GM23338 (cell line): ENCODE measurements at regions not wholly inside any gene's neighbourhood (a gene's known extent, or its start where the extent isn't known, plus 50 kb on each side); places are given as distances from the start of the nearest gene placed in this dataset.

Experiments used
- ATAC-seq: fragments of 200-7000 bp; cut with Tn5 transposase; 3 replicates; pipeline ENCODE4 v1.9.1; 2020
- DNase-seq: peaks from one replicate; pipeline ENCODE4 v3.0.0-alpha.2; 2015; ENCODE audit warnings: low spot score
- H2AFZ ChIP-seq: fragments of 200-600 bp; sonication (generic); 2 replicates; pipeline ENCODE4 v1.8.0; 2016; ENCODE audit warnings: antibody characterized with exemption, mild to moderate bottlenecking, moderate library complexity
- H3F3A ChIP-seq: fragments of 200-600 bp; sonication (generic); replicated peaks from 2 replicates; pipeline ENCODE4 v1.8.0; 2017; ENCODE audit warnings: antibody characterized with exemption, mixed run types, low read depth
- H3K27ac ChIP-seq: fragments of 200-600 bp; sonication (generic); 2 replicates; pipeline ENCODE4 v1.6.1; 2016; ENCODE audit warnings: low read depth
- H3K27me3 ChIP-seq: fragments of 200-600 bp; sonication (generic); 2 replicates; pipeline ENCODE4 v1.8.0; 2016; ENCODE audit warnings: mild to moderate bottlenecking, mixed run types, moderate library complexity; ENCODE audit not compliant: insufficient read depth
- H3K36me3 ChIP-seq: fragments of 200-600 bp; sonication (generic); 2 replicates; pipeline ENCODE4 v1.8.0; 2016; ENCODE audit warnings: mild to moderate bottlenecking; ENCODE audit not compliant: insufficient read depth
- H3K4me1 ChIP-seq: fragments of 200-600 bp; sonication (generic); 2 replicates; pipeline ENCODE4 v1.8.0; 2016; ENCODE audit warnings: mild to moderate bottlenecking, moderate library complexity; ENCODE audit not compliant: insufficient read depth
- H3K4me2 ChIP-seq: fragments of 200-600 bp; sonication (generic); 2 replicates; pipeline ENCODE4 v1.7.1; 2017; ENCODE audit warnings: mixed run types
- H3K4me3 ChIP-seq: fragments of 200-600 bp; sonication (generic); 2 replicates; pipeline ENCODE4 v1.6.1; 2016; ENCODE audit warnings: mixed run types
- H3K79me2 ChIP-seq: fragments of 200-600 bp; sonication (generic); replicated peaks from 2 replicates; pipeline ENCODE4 v1.8.0; 2017; ENCODE audit warnings: mild to moderate bottlenecking; ENCODE audit not compliant: insufficient read depth
- H3K9me2 ChIP-seq: fragments of 200-600 bp; sonication (generic); 2 replicates; pipeline ENCODE4 v1.8.0; 2017; ENCODE audit not compliant: insufficient read depth
- H4K20me1 ChIP-seq: fragments of 200-600 bp; sonication (generic); replicated peaks from 2 replicates; pipeline ENCODE4 v1.8.0; 2017; ENCODE audit warnings: mild to moderate bottlenecking; ENCODE audit not compliant: insufficient read depth
- H3K27ac Mint-ChIP-seq: 2 replicates; pipeline ENCODE4 v1.8.0; 2020; ENCODE audit warnings: inconsistent platforms, mild to moderate bottlenecking, moderate library complexity, mixed read lengths
- H3K27me3 Mint-ChIP-seq: 3 replicates; pipeline ENCODE4 v1.8.0; 2022; ENCODE audit warnings: low read depth, mild to moderate bottlenecking, moderate library complexity, mixed read lengths, inconsistent platforms; ENCODE audit not compliant: insufficient read depth, poor library complexity
- H3K36me3 Mint-ChIP-seq: 3 replicates; pipeline ENCODE4 v1.8.0; 2021; ENCODE audit warnings: low read depth, mild to moderate bottlenecking, inconsistent platforms, moderate library complexity, mixed read lengths
- H3K4me1 Mint-ChIP-seq: 3 replicates; pipeline ENCODE4 v1.8.0; 2020; ENCODE audit warnings: mild to moderate bottlenecking, inconsistent platforms, mixed read lengths
- H3K4me3 Mint-ChIP-seq: 3 replicates; pipeline ENCODE4 v1.8.0; 2021; ENCODE audit warnings: moderate library complexity, mild to moderate bottlenecking, inconsistent platforms, mixed read lengths
- H3K9me3 Mint-ChIP-seq: 3 replicates; pipeline ENCODE4 v1.8.0; 2020; ENCODE audit warnings: moderate library complexity, mild to moderate bottlenecking, inconsistent platforms, mixed read lengths
- EZH2 ChIP-seq: fragments of 200-600 bp; sonication (generic); IDR thresholded peaks from one replicate; pipeline ENCODE4 v1.8.0; 2017; ENCODE audit warnings: antibody characterized with exemption, mild to moderate bottlenecking, low read depth; ENCODE audit not compliant: unreplicated experiment
- EZH2phosphoT487 ChIP-seq: fragments of 200-600 bp; sonication (generic); IDR thresholded peaks from one replicate; pipeline ENCODE4 v1.8.1; 2018; ENCODE audit warnings: antibody characterized with exemption; ENCODE audit not compliant: unreplicated experiment
- JUNB ChIP-seq: IDR thresholded peaks from one replicate; pipeline ENCODE4 v1.6.1; 2016; ENCODE audit warnings: antibody characterized with exemption; ENCODE audit not compliant: unreplicated experiment
- NANOG ChIP-seq: IDR thresholded peaks from 2 replicates; pipeline ENCODE4 v1.6.1; 2016; ENCODE audit warnings: antibody characterized with exemption, borderline replicate concordance
- STAT1 ChIP-seq: IDR thresholded peaks from one replicate; pipeline ENCODE4 v1.6.1; 2016; ENCODE audit warnings: antibody characterized with exemption; ENCODE audit not compliant: unreplicated experiment
- ZNF114 ChIP-seq: fragments of 250-450 bp; sonication (Bioruptor Pico); IDR thresholded peaks from 2 replicates; pipeline ENCODE4 v1.5.0; 2020; ENCODE audit warnings: mild to moderate bottlenecking, moderate library complexity
- ZNF331 ChIP-seq: fragments of 250-450 bp; sonication (Bioruptor Pico); IDR thresholded peaks from 2 replicates; pipeline ENCODE4 v1.5.0; 2020; ENCODE audit warnings: low read depth, mild to moderate bottlenecking, moderate library complexity
- TF ChIP-seq, protein P1 (sequence below): IDR thresholded peaks from 2 replicates; pipeline ENCODE4 v1.6.1; 2016; ENCODE audit warnings: antibody characterized with exemption
- TF ChIP-seq, protein P2 (sequence below), 2 experiments: fragments of 200-600 bp in 1 of 2; sonication (generic) in 1 of 2; conservative IDR thresholded peaks; 2 replicates each; pipeline versions ENCODE4 v1.5.1 to v1.6.1; 2016 to 2017; ENCODE audit warnings: antibody characterized with exemption in 2 of 2, low read depth in 2 of 2, mild to moderate bottlenecking in 2 of 2, moderate library complexity in 1 of 2
- TF ChIP-seq, protein P3 (sequence below): fragments of 250-450 bp; sonication (Bioruptor Pico); IDR thresholded peaks from 2 replicates; pipeline ENCODE4 v1.5.0; 2020; ENCODE audit warnings: mild to moderate bottlenecking, moderate library complexity

DNA sequence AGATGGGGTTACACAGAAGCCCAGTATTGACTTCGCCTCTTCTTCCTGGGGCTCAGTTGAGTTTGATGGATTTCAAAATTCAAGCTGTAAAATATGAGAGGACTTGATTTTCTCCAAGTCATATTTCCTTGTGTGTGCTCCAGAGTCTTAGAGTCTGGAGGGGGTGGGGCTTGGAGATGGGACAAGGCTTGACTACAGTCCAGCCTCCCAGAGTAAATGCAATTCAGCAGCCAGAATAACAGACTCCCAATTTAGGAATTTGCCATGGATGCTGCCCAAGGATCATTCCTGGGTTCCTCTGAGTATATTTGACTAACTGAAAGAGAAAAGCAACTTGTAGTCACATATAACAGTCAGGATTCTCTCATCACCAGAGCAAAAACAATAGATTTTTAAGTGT lies 53.7 kb upstream of the RBPJ start:
- Histone ChIP-seq H2AFZ (no peak overlapping the region), H3K27ac (no peak overlapping the region), H3K4me2 (no peak overlapping the region), H3K4me1 (peaks cover 21% of the 10 kb centered on the region), H3K27me3 (no peaks in the 10 kb centered on the region), H3K36me3 (no peaks in the 10 kb centered on the region), H3F3A (peaks cover 5% of the 10 kb centered on the region), H3K9me2 (no peaks in the 10 kb centered on the region), H4K20me1 (no peaks in the 10 kb centered on the region), H3K79me2 (no peaks in the 10 kb centered on the region), H3K4me3 (no peak overlapping the region)
- H3K27me3 Mint-ChIP-seq = no peaks in the 10 kb centered on the region
- DNase-seq = no peak
- H3K4me1 Mint-ChIP-seq = peaks cover 10% of the 10 kb centered on the region
- no peak overlapping the region for H3K27ac Mint-ChIP-seq
- no peaks in the 10 kb centered on the region for H3K9me3 Mint-ChIP-seq
- no peak overlapping the region for H3K4me3 Mint-ChIP-seq
- ATAC-seq = no peak
- no peaks in the 10 kb centered on the region for H3K36me3 Mint-ChIP-seq
- TF ChIP-seq NANOG (no peak), ZNF331 (no peak), EZH2 (no peak), EZH2phosphoT487 (no peak), STAT1 (no peak), JUNB (no peak), ZNF114 (no peak)
- TF ChIP-seq, protein P1, sequence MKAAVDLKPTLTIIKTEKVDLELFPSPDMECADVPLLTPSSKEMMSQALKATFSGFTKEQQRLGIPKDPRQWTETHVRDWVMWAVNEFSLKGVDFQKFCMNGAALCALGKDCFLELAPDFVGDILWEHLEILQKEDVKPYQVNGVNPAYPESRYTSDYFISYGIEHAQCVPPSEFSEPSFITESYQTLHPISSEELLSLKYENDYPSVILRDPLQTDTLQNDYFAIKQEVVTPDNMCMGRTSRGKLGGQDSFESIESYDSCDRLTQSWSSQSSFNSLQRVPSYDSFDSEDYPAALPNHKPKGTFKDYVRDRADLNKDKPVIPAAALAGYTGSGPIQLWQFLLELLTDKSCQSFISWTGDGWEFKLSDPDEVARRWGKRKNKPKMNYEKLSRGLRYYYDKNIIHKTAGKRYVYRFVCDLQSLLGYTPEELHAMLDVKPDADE = no peak
- TF ChIP-seq, protein P2, sequence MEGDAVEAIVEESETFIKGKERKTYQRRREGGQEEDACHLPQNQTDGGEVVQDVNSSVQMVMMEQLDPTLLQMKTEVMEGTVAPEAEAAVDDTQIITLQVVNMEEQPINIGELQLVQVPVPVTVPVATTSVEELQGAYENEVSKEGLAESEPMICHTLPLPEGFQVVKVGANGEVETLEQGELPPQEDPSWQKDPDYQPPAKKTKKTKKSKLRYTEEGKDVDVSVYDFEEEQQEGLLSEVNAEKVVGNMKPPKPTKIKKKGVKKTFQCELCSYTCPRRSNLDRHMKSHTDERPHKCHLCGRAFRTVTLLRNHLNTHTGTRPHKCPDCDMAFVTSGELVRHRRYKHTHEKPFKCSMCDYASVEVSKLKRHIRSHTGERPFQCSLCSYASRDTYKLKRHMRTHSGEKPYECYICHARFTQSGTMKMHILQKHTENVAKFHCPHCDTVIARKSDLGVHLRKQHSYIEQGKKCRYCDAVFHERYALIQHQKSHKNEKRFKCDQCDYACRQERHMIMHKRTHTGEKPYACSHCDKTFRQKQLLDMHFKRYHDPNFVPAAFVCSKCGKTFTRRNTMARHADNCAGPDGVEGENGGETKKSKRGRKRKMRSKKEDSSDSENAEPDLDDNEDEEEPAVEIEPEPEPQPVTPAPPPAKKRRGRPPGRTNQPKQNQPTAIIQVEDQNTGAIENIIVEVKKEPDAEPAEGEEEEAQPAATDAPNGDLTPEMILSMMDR (conservative IDR thresholded peaks at IDR 0.05; ENCODE audit: low read depth in 2 of 2) = no peak
- TF ChIP-seq, protein P3, sequence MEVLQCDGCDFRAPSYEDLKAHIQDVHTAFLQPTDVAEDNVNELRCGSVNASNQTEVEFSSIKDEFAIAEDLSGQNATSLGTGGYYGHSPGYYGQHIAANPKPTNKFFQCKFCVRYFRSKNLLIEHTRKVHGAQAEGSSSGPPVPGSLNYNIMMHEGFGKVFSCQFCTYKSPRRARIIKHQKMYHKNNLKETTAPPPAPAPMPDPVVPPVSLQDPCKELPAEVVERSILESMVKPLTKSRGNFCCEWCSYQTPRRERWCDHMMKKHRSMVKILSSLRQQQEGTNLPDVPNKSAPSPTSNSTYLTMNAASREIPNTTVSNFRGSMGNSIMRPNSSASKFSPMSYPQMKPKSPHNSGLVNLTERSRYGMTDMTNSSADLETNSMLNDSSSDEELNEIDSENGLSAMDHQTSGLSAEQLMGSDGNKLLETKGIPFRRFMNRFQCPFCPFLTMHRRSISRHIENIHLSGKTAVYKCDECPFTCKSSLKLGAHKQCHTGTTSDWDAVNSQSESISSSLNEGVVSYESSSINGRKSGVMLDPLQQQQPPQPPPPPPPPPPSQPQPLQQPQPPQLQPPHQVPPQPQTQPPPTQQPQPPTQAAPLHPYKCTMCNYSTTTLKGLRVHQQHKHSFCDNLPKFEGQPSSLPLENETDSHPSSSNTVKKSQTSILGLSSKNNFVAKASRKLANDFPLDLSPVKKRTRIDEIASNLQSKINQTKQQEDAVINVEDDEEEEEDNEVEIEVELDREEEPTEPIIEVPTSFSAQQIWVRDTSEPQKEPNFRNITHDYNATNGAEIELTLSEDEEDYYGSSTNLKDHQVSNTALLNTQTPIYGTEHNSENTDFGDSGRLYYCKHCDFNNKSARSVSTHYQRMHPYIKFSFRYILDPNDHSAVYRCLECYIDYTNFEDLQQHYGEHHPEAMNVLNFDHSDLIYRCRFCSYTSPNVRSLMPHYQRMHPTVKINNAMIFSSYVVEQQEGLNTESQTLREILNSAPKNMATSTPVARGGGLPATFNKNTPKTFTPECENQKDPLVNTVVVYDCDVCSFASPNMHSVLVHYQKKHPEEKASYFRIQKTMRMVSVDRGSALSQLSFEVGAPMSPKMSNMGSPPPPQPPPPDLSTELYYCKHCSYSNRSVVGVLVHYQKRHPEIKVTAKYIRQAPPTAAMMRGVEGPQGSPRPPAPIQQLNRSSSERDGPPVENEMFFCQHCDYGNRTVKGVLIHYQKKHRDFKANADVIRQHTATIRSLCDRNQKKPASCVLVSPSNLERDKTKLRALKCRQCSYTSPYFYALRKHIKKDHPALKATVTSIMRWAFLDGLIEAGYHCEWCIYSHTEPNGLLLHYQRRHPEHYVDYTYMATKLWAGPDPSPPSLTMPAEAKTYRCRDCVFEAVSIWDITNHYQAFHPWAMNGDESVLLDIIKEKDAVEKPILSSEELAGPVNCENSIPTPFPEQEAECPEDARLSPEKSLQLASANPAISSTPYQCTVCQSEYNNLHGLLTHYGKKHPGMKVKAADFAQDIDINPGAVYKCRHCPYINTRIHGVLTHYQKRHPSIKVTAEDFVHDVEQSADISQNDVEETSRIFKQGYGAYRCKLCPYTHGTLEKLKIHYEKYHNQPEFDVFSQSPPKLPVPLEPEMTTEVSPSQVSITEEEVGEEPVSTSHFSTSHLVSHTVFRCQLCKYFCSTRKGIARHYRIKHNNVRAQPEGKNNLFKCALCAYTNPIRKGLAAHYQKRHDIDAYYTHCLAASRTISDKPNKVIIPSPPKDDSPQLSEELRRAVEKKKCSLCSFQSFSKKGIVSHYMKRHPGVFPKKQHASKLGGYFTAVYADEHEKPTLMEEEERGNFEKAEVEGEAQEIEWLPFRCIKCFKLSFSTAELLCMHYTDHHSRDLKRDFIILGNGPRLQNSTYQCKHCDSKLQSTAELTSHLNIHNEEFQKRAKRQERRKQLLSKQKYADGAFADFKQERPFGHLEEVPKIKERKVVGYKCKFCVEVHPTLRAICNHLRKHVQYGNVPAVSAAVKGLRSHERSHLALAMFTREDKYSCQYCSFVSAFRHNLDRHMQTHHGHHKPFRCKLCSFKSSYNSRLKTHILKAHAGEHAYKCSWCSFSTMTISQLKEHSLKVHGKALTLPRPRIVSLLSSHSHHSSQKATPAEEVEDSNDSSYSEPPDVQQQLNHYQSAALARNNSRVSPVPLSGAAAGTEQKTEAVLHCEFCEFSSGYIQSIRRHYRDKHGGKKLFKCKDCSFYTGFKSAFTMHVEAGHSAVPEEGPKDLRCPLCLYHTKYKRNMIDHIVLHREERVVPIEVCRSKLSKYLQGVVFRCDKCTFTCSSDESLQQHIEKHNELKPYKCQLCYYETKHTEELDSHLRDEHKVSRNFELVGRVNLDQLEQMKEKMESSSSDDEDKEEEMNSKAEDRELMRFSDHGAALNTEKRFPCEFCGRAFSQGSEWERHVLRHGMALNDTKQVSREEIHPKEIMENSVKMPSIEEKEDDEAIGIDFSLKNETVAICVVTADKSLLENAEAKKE = no peak
